ENCODE measurements at regions not wholly inside any gene's neighbourhood (a gene's known extent, or its start where the extent isn't known, plus 50 kb on each side); places are given as distances from the start of the nearest gene placed in this dataset.

DNA sequence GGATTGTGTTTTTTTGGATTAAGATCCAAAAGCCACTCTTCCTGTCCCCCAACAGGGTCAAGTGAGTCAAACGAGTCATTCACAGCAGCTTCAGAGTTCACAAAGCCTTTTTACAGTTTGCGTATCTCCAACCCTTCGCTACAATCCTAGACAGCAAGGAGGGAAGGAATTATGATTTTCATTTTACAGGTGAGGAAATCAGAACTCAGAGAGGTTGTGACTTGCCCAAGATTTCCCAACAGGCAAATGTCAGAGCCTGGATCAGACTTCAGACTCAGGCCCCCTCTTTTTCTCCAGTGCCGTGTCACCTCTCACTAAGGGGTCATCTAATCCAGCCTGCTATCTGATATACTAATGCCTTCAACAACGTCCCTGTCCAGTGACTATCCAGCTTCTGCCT lies 72.1 kb upstream of the XPA start:
- no peak overlapping the region for H3K4me2 ChIP-seq (ENCODE audit: insufficient read depth, insufficient read length, low read length)
- WGBS (ENCODE audit: extremely low coverage, insufficient read length, low lambda C conversion rate) = no CpG with 5 or more reads among the region's 5 CpGs

More for the DNA sequence above, 72.1 kb upstream of the XPA start:
- H2BK12ac ChIP-seq (ENCODE audit: insufficient read length, low read depth, low read length) = no peak overlapping the region
- Mint-ChIP-seq H3K36me3 (ENCODE audit: insufficient read depth in 1 of 3, low read depth in 3 of 3) (no peaks in the 10 kb centered on the region), H3K9me3 (no peaks in the 10 kb centered on the region), H3K4me1 (peaks cover 36 to 42% of the 10 kb centered on the region in 2 experiments), H3K4me3 (no peak overlapping the region), H3K27me3 (ENCODE audit: low read depth) (peaks cover 52% of the 10 kb centered on the region), H3K27ac (no peak overlapping the region)
- H3K79me1 ChIP-seq (ENCODE audit: insufficient read depth, low read depth, low read length, poor library complexity, severe bottlenecking) = no peaks in the 10 kb centered on the region
- H4K91ac ChIP-seq (ENCODE audit: insufficient read length, low read depth, low read length) = no peak overlapping the region
- H3K4ac ChIP-seq (ENCODE audit: low read depth, low read length) = no peak overlapping the region
- H3K14ac ChIP-seq (ENCODE audit: insufficient read depth, low read length) = no peak overlapping the region
- H3K79me2 ChIP-seq (ENCODE audit: insufficient read depth, low read length) = no peaks in the 10 kb centered on the region
- H3K9ac ChIP-seq (ENCODE audit: extremely low read depth, insufficient read length, low read length) = no peak overlapping the region
- no peak overlapping the region for H3K18ac ChIP-seq (ENCODE audit: insufficient read length, low read depth, low read length)
- no peak for DNase-seq
- TF ChIP-seq, protein P1, sequence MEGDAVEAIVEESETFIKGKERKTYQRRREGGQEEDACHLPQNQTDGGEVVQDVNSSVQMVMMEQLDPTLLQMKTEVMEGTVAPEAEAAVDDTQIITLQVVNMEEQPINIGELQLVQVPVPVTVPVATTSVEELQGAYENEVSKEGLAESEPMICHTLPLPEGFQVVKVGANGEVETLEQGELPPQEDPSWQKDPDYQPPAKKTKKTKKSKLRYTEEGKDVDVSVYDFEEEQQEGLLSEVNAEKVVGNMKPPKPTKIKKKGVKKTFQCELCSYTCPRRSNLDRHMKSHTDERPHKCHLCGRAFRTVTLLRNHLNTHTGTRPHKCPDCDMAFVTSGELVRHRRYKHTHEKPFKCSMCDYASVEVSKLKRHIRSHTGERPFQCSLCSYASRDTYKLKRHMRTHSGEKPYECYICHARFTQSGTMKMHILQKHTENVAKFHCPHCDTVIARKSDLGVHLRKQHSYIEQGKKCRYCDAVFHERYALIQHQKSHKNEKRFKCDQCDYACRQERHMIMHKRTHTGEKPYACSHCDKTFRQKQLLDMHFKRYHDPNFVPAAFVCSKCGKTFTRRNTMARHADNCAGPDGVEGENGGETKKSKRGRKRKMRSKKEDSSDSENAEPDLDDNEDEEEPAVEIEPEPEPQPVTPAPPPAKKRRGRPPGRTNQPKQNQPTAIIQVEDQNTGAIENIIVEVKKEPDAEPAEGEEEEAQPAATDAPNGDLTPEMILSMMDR (conservative IDR thresholded peaks at IDR 0.05) = no peak
- H3K27ac ChIP-seq (ENCODE audit: insufficient read length, low read depth, low read length) = no peak overlapping the region
- H3K27me3 ChIP-seq (ENCODE audit: insufficient read depth, low read length) = 0 out of 2 replicates have a peak, but pooled peaks cover 2% of the 10 kb centered on the region
- no peaks in the 10 kb centered on the region for H3K4me1 ChIP-seq (ENCODE audit: insufficient read depth, low read length)
- no peak overlapping the region for H4K8ac ChIP-seq (replicated peaks; ENCODE audit: insufficient read length, low read depth, low read length)
- H2BK20ac ChIP-seq (ENCODE audit: low read depth, low read length, poor library complexity, severe bottlenecking) = no peak overlapping the region
- no peak overlapping the region for H2BK120ac ChIP-seq (ENCODE audit: low read depth, low read length, poor library complexity, severe bottlenecking)
- no peak overlapping the region for H3K56ac ChIP-seq (ENCODE audit: insufficient read length, low read depth, low read length)
- no peak overlapping the region for H2AFZ ChIP-seq (ENCODE audit: low read length)
- H3K23ac ChIP-seq (ENCODE audit: insufficient read length, low read depth, low read length) = no peak overlapping the region
- H3K9me3 ChIP-seq (ENCODE audit: control insufficient read depth, low read depth, low read length) = no peaks in the 10 kb centered on the region
- no peak overlapping the region for H2BK15ac ChIP-seq (ENCODE audit: low read depth, low read length)
- no peaks in the 10 kb centered on the region for H4K20me1 ChIP-seq (ENCODE audit: control insufficient read depth, insufficient read depth, insufficient read length)
- no peak overlapping the region for H2AK5ac ChIP-seq (ENCODE audit: insufficient read length, low read length)
- H2BK5ac ChIP-seq (ENCODE audit: insufficient read length, low read length) = no peak overlapping the region
- no peaks in the 10 kb centered on the region for H3K23me2 ChIP-seq (ENCODE audit: insufficient read length, low read depth, low read length, poor library complexity, severe bottlenecking)
- no peak overlapping the region for H3T11ph ChIP-seq (ENCODE audit: low read length)
- no peak overlapping the region for H4K5ac ChIP-seq (ENCODE audit: insufficient read length, low read depth, low read length)
